Esophagus muscularis mucosa (tissue), 4 donors: ENCODE measurements at regions not wholly inside any gene's neighbourhood (a gene's known extent, or its start where the extent isn't known, plus 50 kb on each side); places are given as distances from the start of the nearest gene placed in this dataset.
A peak's percentile ranks its signal among the peaks of the same experiment; 100 is the strongest.
"Not testable (repeated sequence)": the region's sequence is repeated elsewhere in the genome, so short reads cannot be mapped to it uniquely, and the experiment has no call there.

Experiments used
- DNase-seq: peaks from one replicate; pipeline ENCODE4 v3.0.0-alpha.2; 2017; ENCODE audit errors: extremely low spot score
- H3K27ac ChIP-seq, 4 donors: fragments of 200-600 bp; sonication (generic); replicated peaks in 1 of 4; 1 replicate in 3 of 4; 2 replicates in 1 of 4; pipeline ENCODE4 v1.5.1; 2016 to 2019; ENCODE audit warnings: mild to moderate bottlenecking in 1 of 4
- H3K27me3 ChIP-seq, 4 donors: fragments of 200-600 bp; sonication (generic); one replicate each; pipeline versions ENCODE4 v1.5.1 to v1.6.0; 2016 to 2019
- H3K36me3 ChIP-seq, 4 donors: fragments of 200-600 bp; sonication (generic); one replicate each; pipeline ENCODE4 v1.5.1; 2016 to 2019
- H3K4me1 ChIP-seq, 4 donors: fragments of 200-600 bp; sonication (generic); one replicate each; pipeline ENCODE4 v1.5.1; 2016 to 2019
- H3K4me3 ChIP-seq, 4 donors: fragments of 200-600 bp; sonication (generic); 1 replicate in 2 of 4; 2 replicates in 2 of 4; pipeline ENCODE4 v1.5.1; 2016 to 2019; ENCODE audit warnings: mild to moderate bottlenecking in 4 of 4, moderate library complexity in 1 of 4
- H3K9me3 ChIP-seq, 4 donors: fragments of 200-600 bp; sonication (generic); 1 replicate in 3 of 4; 2 replicates in 1 of 4; pipeline ENCODE4 v1.5.1; 2016 to 2019
- EP300 ChIP-seq: sonication (generic); formaldehyde crosslinking; IDR thresholded peaks from one replicate; pipeline ENCODE4 v1.6.1; 2017; ENCODE audit warnings: antibody characterized with exemption
- POLR2A ChIP-seq: fragments of 450-650 bp; IDR thresholded peaks from one replicate; pipeline ENCODE4 v1.6.1; 2017; ENCODE audit warnings: antibody characterized with exemption, moderate library complexity, mild to moderate bottlenecking, low read depth
- POLR2AphosphoS5 ChIP-seq, 2 donors: sonication (generic); formaldehyde crosslinking; IDR thresholded peaks; one replicate each; pipeline ENCODE4 v1.6.1; 2017; ENCODE audit warnings: antibody characterized with exemption in 2 of 2
- WGBS: methylation state at CpG from one replicate; pipeline ENCODE4 v1.1.5; 2018; 5-methylcytosine and 5-hydroxymethylcytosine counted together
- intact Hi-C: fragments of 100-400 bp; cut with DNase I; formaldehyde crosslinking; loops from one replicate; pipeline ENCODE4 v1.15.1; 2023
- TF ChIP-seq, protein P1 (sequence below), 3 experiments: fragments of 200-600 bp in 2 of 3; fragments of 450-650 bp in 1 of 3; sonication (generic) in 2 of 3; IDR thresholded peaks; one replicate each; pipeline ENCODE4 v1.5.1; 2017 to 2019; ENCODE audit warnings: antibody characterized with exemption in 3 of 3, mild to moderate bottlenecking in 2 of 3, moderate library complexity in 1 of 3

- no peak overlapping the region for H3K4me3 ChIP-seq
- H3K36me3 ChIP-seq, result no peaks in the 10 kb centered on the region
- no peak for TF ChIP-seq EP300
- no peak for TF ChIP-seq POLR2AphosphoS5 (IDR thresholded peaks at IDR 0.05)
- no peak for TF ChIP-seq POLR2A
- TF ChIP-seq, protein P1, sequence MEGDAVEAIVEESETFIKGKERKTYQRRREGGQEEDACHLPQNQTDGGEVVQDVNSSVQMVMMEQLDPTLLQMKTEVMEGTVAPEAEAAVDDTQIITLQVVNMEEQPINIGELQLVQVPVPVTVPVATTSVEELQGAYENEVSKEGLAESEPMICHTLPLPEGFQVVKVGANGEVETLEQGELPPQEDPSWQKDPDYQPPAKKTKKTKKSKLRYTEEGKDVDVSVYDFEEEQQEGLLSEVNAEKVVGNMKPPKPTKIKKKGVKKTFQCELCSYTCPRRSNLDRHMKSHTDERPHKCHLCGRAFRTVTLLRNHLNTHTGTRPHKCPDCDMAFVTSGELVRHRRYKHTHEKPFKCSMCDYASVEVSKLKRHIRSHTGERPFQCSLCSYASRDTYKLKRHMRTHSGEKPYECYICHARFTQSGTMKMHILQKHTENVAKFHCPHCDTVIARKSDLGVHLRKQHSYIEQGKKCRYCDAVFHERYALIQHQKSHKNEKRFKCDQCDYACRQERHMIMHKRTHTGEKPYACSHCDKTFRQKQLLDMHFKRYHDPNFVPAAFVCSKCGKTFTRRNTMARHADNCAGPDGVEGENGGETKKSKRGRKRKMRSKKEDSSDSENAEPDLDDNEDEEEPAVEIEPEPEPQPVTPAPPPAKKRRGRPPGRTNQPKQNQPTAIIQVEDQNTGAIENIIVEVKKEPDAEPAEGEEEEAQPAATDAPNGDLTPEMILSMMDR (IDR thresholded peaks at IDR 0.05), result no peak
- 87% methylated on average over 9 of the region's 10 CpGs for WGBS
- intact Hi-C loops, result no loop called here
- peaks cover 11 to 36% (median 31%) of the 10 kb centered on the region in 4 donors for H3K4me1 ChIP-seq
- no peak overlapping the region for H3K27ac ChIP-seq
- no peaks in the 10 kb centered on the region for H3K9me3 ChIP-seq
- H3K27me3 ChIP-seq, result no peaks in the 10 kb centered on the region
- no peak for DNase-seq
These were observed 129.9 kb upstream of the CIBAR2 start for GRCh38 chr16:85242140-85242539.

DNA sequence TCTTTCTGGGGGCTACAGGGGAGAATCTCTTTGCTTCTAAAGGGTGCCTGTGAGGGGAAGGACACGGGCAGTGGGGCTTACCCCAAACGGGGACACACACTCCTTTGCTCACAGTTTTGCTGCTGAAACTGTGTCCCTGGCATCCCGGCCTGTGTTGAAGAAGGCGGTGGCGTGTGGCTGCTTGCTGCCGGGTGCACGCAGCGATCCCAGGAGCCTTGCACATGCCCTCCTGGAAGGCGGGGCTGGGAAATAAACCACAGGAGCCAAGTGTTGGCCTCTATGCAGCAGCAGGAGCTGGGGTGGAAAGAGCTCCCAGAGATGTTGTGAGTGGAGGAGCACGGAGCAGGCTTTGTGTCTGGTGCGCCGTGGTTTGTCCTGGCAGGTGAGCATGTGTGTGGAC, 131.0 kb upstream of the CIBAR2 start:
- H3K4me3 ChIP-seq, result no peak overlapping the region
- WGBS, result 86% methylated on average over 3 of the region's 12 CpGs
- H3K27me3 ChIP-seq, result no peaks in the 10 kb centered on the region
- no peaks in the 10 kb centered on the region for H3K9me3 ChIP-seq
- TF ChIP-seq POLR2A (no peak), POLR2AphosphoS5 (IDR thresholded peaks at IDR 0.05) (no peak)
- TF ChIP-seq, protein P1 (IDR thresholded peaks at IDR 0.05), result no peak
- intact Hi-C loops, result no loop called here
- DNase-seq, result no peak
- no peak overlapping the region for H3K27ac ChIP-seq
- H3K4me1 ChIP-seq, result peaks cover 6 to 24% (median 20%) of the 10 kb centered on the region in 4 donors
- H3K36me3 ChIP-seq, result no peaks in the 10 kb centered on the region

DNA sequence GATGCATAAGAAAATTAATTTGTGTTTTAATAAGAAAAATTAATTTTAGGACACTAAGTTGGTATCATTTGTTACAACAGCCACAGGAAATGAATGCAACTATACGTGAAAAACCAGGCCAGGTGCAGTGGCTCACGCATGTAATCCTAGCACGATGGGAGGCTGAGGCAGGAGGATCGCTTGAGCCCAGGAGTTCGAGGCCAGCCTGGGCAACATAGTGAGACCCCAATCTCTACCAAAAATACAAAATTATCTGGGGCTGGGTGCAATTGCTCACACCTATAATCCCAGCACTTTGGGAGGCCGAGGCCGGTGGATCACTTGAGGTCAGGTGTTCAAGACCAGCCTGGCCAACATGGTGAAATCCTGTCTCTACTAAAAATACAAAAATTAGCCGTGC, 132.2 kb upstream of the CIBAR2 start:
- WGBS, result 95% methylated on average over 8 of the region's 8 CpGs
- H3K36me3 ChIP-seq, H3K4me3 ChIP-seq, H3K27me3 ChIP-seq, DNase-seq, H3K9me3 ChIP-seq, H3K27ac ChIP-seq: not testable (repeated sequence)
- peaks cover 3 to 23% (median 16%) of the 10 kb centered on the region in 4 donors for H3K4me1 ChIP-seq
- intact Hi-C loops, result loop anchor here (2.0 kb wide), 1 partner anchor 130 kb away; no protein-coding TSS in a partner anchor

GRCh38 chr16:85245307-85246172, 133.3 kb upstream of the CIBAR2 start:
- TF ChIP-seq POLR2A, result no peak
- TF ChIP-seq, protein P1 (IDR thresholded peaks at IDR 0.05), result peak; percentile 82 to 97 (median 82)

DNA sequence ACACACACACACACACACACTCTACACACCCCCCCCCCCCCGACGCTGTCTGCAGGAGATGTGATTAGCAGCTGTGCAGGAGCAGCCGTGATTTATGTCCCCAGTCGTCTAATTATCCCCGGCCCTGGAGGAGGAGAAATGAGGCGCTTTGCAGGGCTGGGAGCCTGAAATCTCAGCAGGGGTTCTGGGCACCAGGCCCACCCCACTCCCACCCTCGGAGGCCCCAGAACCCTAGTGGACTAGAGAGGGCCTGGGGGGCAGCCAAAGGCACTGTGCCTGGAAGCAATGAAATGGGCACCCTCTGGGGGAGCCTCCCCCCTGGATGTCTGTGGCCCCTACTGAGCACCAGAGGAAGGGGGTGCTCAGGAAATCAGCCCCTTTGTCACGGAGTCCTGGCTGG, 134.2 kb upstream of the CIBAR2 start:
- no peak for DNase-seq
- WGBS, result 30% methylated on average over 8 of the region's 8 CpGs
- Histone ChIP-seq H3K4me3 (no peak overlapping the region), H3K27me3 (no peaks in the 10 kb centered on the region), H3K36me3 (no peaks in the 10 kb centered on the region), H3K27ac (no peak overlapping the region), H3K4me1 (peaks cover 3 to 21% (median 12%) of the 10 kb centered on the region in 4 donors), H3K9me3 (no peaks in the 10 kb centered on the region)
- TF ChIP-seq POLR2AphosphoS5 (IDR thresholded peaks at IDR 0.05), result no peak
- intact Hi-C loops, result no loop called here

More at GRCh38 chr16:85245307-85246172, 133.3 kb upstream of the CIBAR2 start:
- no peaks in the 10 kb centered on the region for H3K36me3 ChIP-seq
- intact Hi-C loops, result loop anchor here (2.0 kb wide), 1 partner anchor 131 kb away; no protein-coding TSS in a partner anchor
- no peaks in the 10 kb centered on the region for H3K9me3 ChIP-seq
- peaks cover 3 to 21% (median 13%) of the 10 kb centered on the region in 4 donors for H3K4me1 ChIP-seq
- no peak overlapping the region for H3K27ac ChIP-seq
- no peak for DNase-seq
- WGBS, result 28% methylated on average over 19 of the region's 24 CpGs
- H3K27me3 ChIP-seq, result no peaks in the 10 kb centered on the region
- H3K4me3 ChIP-seq, result no peak overlapping the region
